ENCODE measurements at regions not wholly inside any gene's neighbourhood (a gene's known extent, or its start where the extent isn't known, plus 50 kb on each side); places are given as distances from the start of the nearest gene placed in this dataset.

GRCh38 chr11:109945626-109946321, 147.4 kb upstream of the ZC3H12C start:
- in situ Hi-C loops (cut with HindIII; ENCODE audit: low sequenced_read_pairs), result no loop called here
- DNase-seq (ENCODE audit: low read depth), result no peak
- no peak overlapping the region for H3K4me3 ChIP-seq (ENCODE audit: low read depth, low read length)
- no peak for TF ChIP-seq CTCF (IDR thresholded peaks at IDR 0.05; ENCODE audit: low read depth, low read length, missing control alignments)

GRCh38 chr11:109946322-109946846, 146.8 kb upstream of the ZC3H12C start:
- H3K4me3 ChIP-seq (ENCODE audit: low read depth, low read length), result peak overlapping the region; percentile 2
- DNase-seq (ENCODE audit: low read depth), result peak; percentile 95
- peak; percentile 94 for TF ChIP-seq CTCF (IDR thresholded peaks at IDR 0.05; ENCODE audit: low read depth, low read length, missing control alignments)
- in situ Hi-C loops (cut with HindIII; ENCODE audit: low sequenced_read_pairs), result no loop called here

- in situ Hi-C loops (cut with HindIII; ENCODE audit: low sequenced_read_pairs), result no loop called here
- no peak for DNase-seq (ENCODE audit: low read depth)
- H3K4me3 ChIP-seq (ENCODE audit: low read depth, low read length), result no peak overlapping the region
- TF ChIP-seq CTCF (IDR thresholded peaks at IDR 0.05; ENCODE audit: low read depth, low read length, missing control alignments), result no peak
Measured at GRCh38 chr11:109954534-109954933, 138.7 kb upstream of the ZC3H12C start.

GRCh38 chr11:109956124-109956793, 136.9 kb upstream of the ZC3H12C start:
- DNase-seq (ENCODE audit: low read depth), result no peak
- no peak overlapping the region for H3K4me3 ChIP-seq (ENCODE audit: low read depth, low read length)
- in situ Hi-C loops (cut with HindIII; ENCODE audit: low sequenced_read_pairs), result no loop called here
- no peak for TF ChIP-seq CTCF (IDR thresholded peaks at IDR 0.05; ENCODE audit: low read depth, low read length, missing control alignments)

GRCh38 chr11:109957000-109957399, 136.2 kb upstream of the ZC3H12C start:
- H3K4me3 ChIP-seq (ENCODE audit: low read depth, low read length), result no peak overlapping the region
- in situ Hi-C loops (cut with HindIII; ENCODE audit: low sequenced_read_pairs), result no loop called here
- TF ChIP-seq CTCF (IDR thresholded peaks at IDR 0.05; ENCODE audit: low read depth, low read length, missing control alignments), result no peak
- DNase-seq (ENCODE audit: low read depth), result no peak

- in situ Hi-C loops (cut with HindIII; ENCODE audit: low sequenced_read_pairs), result no loop called here
- no peak for TF ChIP-seq CTCF (IDR thresholded peaks at IDR 0.05; ENCODE audit: low read depth, low read length, missing control alignments)
- H3K4me3 ChIP-seq (ENCODE audit: low read depth, low read length), result no peak overlapping the region
- DNase-seq (ENCODE audit: low read depth), result no peak
Measured at GRCh38 chr11:109957601-109958000, 135.6 kb upstream of the ZC3H12C start.

All from astrocyte of the cerebellum (primary cell).